GM12878 (cell line): ENCODE measurements at regions not wholly inside any gene's neighbourhood (a gene's known extent, or its start where the extent isn't known, plus 50 kb on each side); places are given as distances from the start of the nearest gene placed in this dataset.

Experiments
- ATAC-seq: fragments of 200-7000 bp; cut with Tn5 transposase; 3 replicates; pipeline ENCODE4 v1.9.1; 2020; ENCODE audit warnings: mild to moderate bottlenecking, moderate library complexity
- BruUV-seq: library from RNA; stranded (reverse); fragments of 400-500 nt; replicated peaks from 2 replicates; lab custom pipeline; 2021; lab: Mats Ljungman, UMichigan
- CTCF ChIA-PET: fragments of 300-600 bp; sonication (Branson Sonifier 250); formaldehyde crosslinking; extraction: SDS; loops from one replicate; lab custom pipeline; 2021; ENCODE audit warnings: inconsistent platforms; lab: Yijun Ruan, JAX
- POLR2A ChIA-PET: fragments of 350-600 bp; formaldehyde crosslinking; extraction: SDS; loops from one replicate; lab custom pipeline; 2021; ENCODE audit warnings: inconsistent platforms; lab: Charles Lee
- RAD21 ChIA-PET: fragments of 300-600 bp; sonication (Branson Sonifier 250); formaldehyde crosslinking; loops from one replicate; lab custom pipeline; 2023; ENCODE audit warnings: antibody characterized with exemption; ENCODE audit not compliant: unreplicated experiment; lab: Charles Lee
- SMC1A ChIA-PET: fragments of 300-600 bp; sonication (Branson Sonifier 250); formaldehyde crosslinking; loops from one replicate; lab custom pipeline; 2023; ENCODE audit not compliant: unreplicated experiment, uncharacterized antibody; lab: Charles Lee
- DNase-seq: peaks from one replicate; pipeline ENCODE4 v3.0.0-alpha.2; 2011; ENCODE audit warnings: low read depth, low spot score
- FAIRE-seq: peaks from 3 replicates; lab custom pipeline; 2011; peaks lifted over from hg19 to GRCh38; lab: Jason Lieb, UNC
- H2AFZ ChIP-seq: 2 replicates; pipeline ENCODE4 v1.6.0; 2011; ENCODE audit warnings: low read depth, low read length, control low read depth; ENCODE audit not compliant: control insufficient read depth
- H3K27ac ChIP-seq: 2 replicates; pipeline ENCODE4 v1.5.1; 2011; ENCODE audit warnings: control low read depth; ENCODE audit not compliant: control insufficient read depth, insufficient read depth
- H3K27me3 ChIP-seq, 2 experiments: replicated peaks in 1 of 2; 2 replicates each; pipeline versions ENCODE4 v1.6.0 to v1.6.1; 2011; ENCODE audit warnings: low read length in 1 of 2; ENCODE audit not compliant: control insufficient read depth in 2 of 2, insufficient read depth in 2 of 2
- H3K36me3 ChIP-seq, 2 experiments: 2 replicates each; pipeline ENCODE4 v1.5.1; 2011; ENCODE audit warnings: low read length in 1 of 2; ENCODE audit not compliant: control insufficient read depth in 2 of 2, insufficient read depth in 2 of 2
- H3K4me1 ChIP-seq: 2 replicates; pipeline ENCODE4 v1.6.1; 2011; ENCODE audit warnings: mild to moderate bottlenecking, low read length, moderate library complexity, mixed read lengths; ENCODE audit not compliant: control insufficient read depth, insufficient read depth
- H3K4me2 ChIP-seq: 2 replicates; pipeline ENCODE4 v1.6.0; 2011; ENCODE audit warnings: control low read depth; ENCODE audit not compliant: control insufficient read depth, insufficient read depth
- H3K4me3 ChIP-seq: fragments of 200-600 bp; sonication (generic); 2 replicates; pipeline ENCODE4 v1.5.1; 2016
- H3K79me2 ChIP-seq: 2 replicates; pipeline ENCODE4 v1.6.0; 2011; ENCODE audit warnings: low read length; ENCODE audit not compliant: control insufficient read depth, insufficient read depth
- H3K9ac ChIP-seq: 2 replicates; pipeline ENCODE4 v1.8.0; 2011; ENCODE audit warnings: low read length, control low read depth, mixed read lengths; ENCODE audit not compliant: control insufficient read depth, insufficient read depth
- H3K9me3 ChIP-seq: replicated peaks from 3 replicates; pipeline ENCODE4 v1.5.1; 2011; ENCODE audit warnings: mild to moderate bottlenecking, low read length; ENCODE audit not compliant: control insufficient read depth, insufficient read depth
- H4K20me1 ChIP-seq: 2 replicates; pipeline ENCODE4 v1.6.0; 2011; ENCODE audit not compliant: control insufficient read depth, insufficient read depth
- ATF7 ChIP-seq: fragments of 450-650 bp; IDR thresholded peaks from 2 replicates; pipeline ENCODE4 v1.6.1; 2016; ENCODE audit warnings: low read depth, mild to moderate bottlenecking
- BCL3 ChIP-seq: IDR thresholded peaks from 2 replicates; pipeline ENCODE4 v1.6.1; 2011; ENCODE audit warnings: borderline replicate concordance, low read depth, mild to moderate bottlenecking, moderate library complexity, low read length; ENCODE audit not compliant: insufficient read depth, poor library complexity, severe bottlenecking
- CBX5 ChIP-seq: sonication (generic); IDR thresholded peaks from 2 replicates; pipeline ENCODE4 v1.6.1; 2016; ENCODE audit warnings: low read depth, moderate library complexity, mild to moderate bottlenecking, inconsistent platforms
- CEBPZ ChIP-seq: fragments of 150-350 bp; IDR thresholded peaks from 2 replicates; pipeline ENCODE4 v1.6.1; 2016; ENCODE audit warnings: low read depth, low read length
- EGR1 ChIP-seq, 2 experiments: IDR thresholded peaks; 1 replicate in 1 of 2; 2 replicates in 1 of 2; pipeline ENCODE4 v1.6.1; 2011 to 2012; ENCODE audit warnings: low read depth in 2 of 2, low read length in 2 of 2, borderline replicate concordance in 1 of 2, mild to moderate bottlenecking in 1 of 2, moderate library complexity in 1 of 2
- FOXK2 ChIP-seq: fragments of 450-650 bp; IDR thresholded peaks from 2 replicates; pipeline ENCODE4 v1.6.1; 2017; ENCODE audit warnings: mild to moderate bottlenecking, moderate library complexity
- HDAC6 ChIP-seq: fragments of 200-600 bp; sonication (generic); IDR thresholded peaks from one replicate; pipeline ENCODE4 v1.8.0; 2017; ENCODE audit warnings: antibody characterized with exemption; ENCODE audit not compliant: unreplicated experiment
- IKZF1 ChIP-seq: fragments of 450-650 bp; conservative IDR thresholded peaks from 2 replicates; pipeline ENCODE4 v1.6.1; 2017; ENCODE audit warnings: antibody characterized with exemption, mild to moderate bottlenecking
- MEF2A ChIP-seq: IDR thresholded peaks from 2 replicates; pipeline ENCODE4 v1.6.1; 2011; ENCODE audit warnings: low read depth, mild to moderate bottlenecking, low read length, moderate library complexity; ENCODE audit not compliant: insufficient read depth
- MYC ChIP-seq: IDR thresholded peaks from 2 replicates; pipeline ENCODE4 v1.6.1; 2011; ENCODE audit warnings: mild to moderate bottlenecking, low read length, moderate library complexity, inconsistent platforms; ENCODE audit not compliant: insufficient read depth, insufficient replicate concordance, insufficient read length, severe bottlenecking
- NFXL1 ChIP-seq: fragments of 450-650 bp; IDR thresholded peaks from 2 replicates; pipeline ENCODE4 v1.6.1; 2017; ENCODE audit warnings: antibody characterized with exemption, mild to moderate bottlenecking, borderline replicate concordance
- WRNIP1 ChIP-seq: IDR thresholded peaks from 2 replicates; pipeline ENCODE4 v1.6.1; 2011; ENCODE audit warnings: low read depth, low read length, improper control_type of control experiment, borderline replicate concordance
- YY1 ChIP-seq: IDR thresholded peaks from 2 replicates; pipeline ENCODE4 v1.6.1; 2011; ENCODE audit warnings: low read depth, mild to moderate bottlenecking, low read length
- ZBTB4 ChIP-seq: fragments of 450-650 bp; formaldehyde crosslinking; IDR thresholded peaks from 2 replicates; pipeline ENCODE4 v1.4.0; 2022; ENCODE audit warnings: mild to moderate bottlenecking, moderate library complexity
- ZNF274 ChIP-seq: IDR thresholded peaks from one replicate; pipeline ENCODE4 v1.8.0; 2011; ENCODE audit not compliant: insufficient read length, insufficient read depth
- ZZZ3 ChIP-seq: IDR thresholded peaks from 2 replicates; pipeline ENCODE4 v1.6.1; 2011; ENCODE audit warnings: low read depth; ENCODE audit not compliant: control insufficient read depth, insufficient read length
- WGBS: methylation state at CpG from one replicate; pipeline ENCODE4 v1.1.6; 2016; ENCODE audit warnings: low lambda C conversion rate; ENCODE audit not compliant: insufficient replicate concordance, insufficient coverage; ENCODE audit errors: missing lambda C conversion rate; 5-methylcytosine and 5-hydroxymethylcytosine counted together
- in situ Hi-C: fragments of 300-500 bp; cut with MboI; formaldehyde crosslinking; loops from 9 replicates; pipeline ENCODE4 v1.14.3; 2018; ENCODE audit warnings: mixed read lengths
- intact Hi-C: fragments of 100-400 bp; cut with micrococcal nuclease; formaldehyde crosslinking; loops from one replicate; pipeline ENCODE4 v1.14.2; 2022; ENCODE audit not compliant: unreplicated experiment

GRCh38 chr14:79986251-79986650 lies 225.1 kb downstream of the DIO2 start:
- H3K79me2 ChIP-seq = no peaks in the 10 kb centered on the region
- CTCF ChIA-PET = interaction anchor here (1.0 kb wide), 1 partner anchor 18 kb away, joined by 3 read pairs; no protein-coding TSS in a partner anchor
- H3K4me3 ChIP-seq = no peak overlapping the region
- SMC1A ChIA-PET = no interaction called here
- RAD21 ChIA-PET = no interaction called here
- in situ Hi-C loops = no loop called here
- H3K9me3 ChIP-seq = no peaks in the 10 kb centered on the region
- no peak overlapping the region for H3K27ac ChIP-seq
- no peaks in the 10 kb centered on the region for H3K36me3 ChIP-seq
- H2AFZ ChIP-seq = no peak overlapping the region
- intact Hi-C loops = no loop called here
- no peaks in the 10 kb centered on the region for H3K27me3 ChIP-seq
- POLR2A ChIA-PET = no interaction called here
- H3K4me2 ChIP-seq = no peak overlapping the region
- no peaks in the 10 kb centered on the region for H4K20me1 ChIP-seq
- no peak for FAIRE-seq
- no TSS peak for BruUV-seq
- no peaks in the 10 kb centered on the region for H3K4me1 ChIP-seq
- no peak for ATAC-seq
- DNase-seq = no peak
- 0% methylated on average over 1 of the region's 1 CpG for WGBS
- H3K9ac ChIP-seq = no peak overlapping the region
- no peak for TF ChIP-seq BCL3
- TF ChIP-seq FOXK2 = no peak
- TF ChIP-seq WRNIP1 = no peak
- TF ChIP-seq ATF7 = no peak
- no peak for TF ChIP-seq MEF2A
- no peak for TF ChIP-seq ZNF274
- no peak for TF ChIP-seq YY1
- TF ChIP-seq ZZZ3 = no peak
- TF ChIP-seq NFXL1 = no peak
- no peak for TF ChIP-seq IKZF1
- TF ChIP-seq EGR1 (IDR thresholded peaks at IDR 0.05; ENCODE audit: borderline replicate concordance in 1 of 2, low read depth in 2 of 2, low read length in 2 of 2) = no peak
- TF ChIP-seq MYC = no peak
- TF ChIP-seq HDAC6 = no peak
- no peak for TF ChIP-seq CEBPZ
- TF ChIP-seq CBX5 = no peak
- TF ChIP-seq ZBTB4 (CRISPR knock-in tag) = no peak
